A673 (cell line): ENCODE measurements at regions not wholly inside any gene's neighbourhood (a gene's known extent, or its start where the extent isn't known, plus 50 kb on each side); places are given as distances from the start of the nearest gene placed in this dataset.

Source experiments
- CTCF ChIP-seq: fragments of 300-800, 200-600 bp; sonication (generic); conservative IDR thresholded peaks from 2 replicates; pipeline ENCODE4 v1.5.1; 2017; ENCODE audit warnings: low read depth, mild to moderate bottlenecking, antibody characterized with exemption, low read length, moderate library complexity, mixed read lengths
- EZH2 ChIP-seq: fragments of 200-600 bp; sonication (generic); IDR thresholded peaks from 2 replicates; pipeline ENCODE4 v1.6.1; 2017; ENCODE audit warnings: borderline replicate concordance, low read depth, mild to moderate bottlenecking, mixed read lengths, antibody characterized with exemption, low read length; ENCODE audit not compliant: poor library complexity, severe bottlenecking

- no peak for TF ChIP-seq CTCF
- TF ChIP-seq EZH2, result no peak
These were observed 128.9 kb upstream of the KLHL1 start for GRCh38 chr13:70237131-70237530.
